ENCODE measurements at regions not wholly inside any gene's neighbourhood (a gene's known extent, or its start where the extent isn't known, plus 50 kb on each side); places are given as distances from the start of the nearest gene placed in this dataset.

DNA sequence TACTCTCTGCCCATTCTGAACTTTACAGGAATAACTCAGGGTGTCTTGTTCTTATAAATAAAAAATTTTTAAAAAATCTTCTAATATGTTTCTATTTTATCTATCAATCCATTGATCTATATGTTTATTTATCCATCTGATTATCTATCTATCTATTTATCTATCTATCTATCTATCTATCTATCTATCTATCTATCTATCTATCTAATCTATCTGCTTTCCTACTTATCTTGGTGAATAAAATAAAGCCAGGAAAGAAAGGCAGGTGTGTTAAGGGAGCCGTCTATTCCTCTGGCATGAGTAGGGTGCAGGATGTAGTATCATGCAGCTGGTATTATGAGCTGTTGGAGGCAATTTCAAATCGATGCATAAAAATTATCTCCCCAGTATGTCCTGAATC lies 153.0 kb downstream of the FOXA2 start:
- DNase-seq (ENCODE audit: low read depth) = no peak

GRCh38 chr20:22430746-22431168 lies 153.6 kb downstream of the FOXA2 start:
- no peak for DNase-seq (ENCODE audit: low read depth)

DNA sequence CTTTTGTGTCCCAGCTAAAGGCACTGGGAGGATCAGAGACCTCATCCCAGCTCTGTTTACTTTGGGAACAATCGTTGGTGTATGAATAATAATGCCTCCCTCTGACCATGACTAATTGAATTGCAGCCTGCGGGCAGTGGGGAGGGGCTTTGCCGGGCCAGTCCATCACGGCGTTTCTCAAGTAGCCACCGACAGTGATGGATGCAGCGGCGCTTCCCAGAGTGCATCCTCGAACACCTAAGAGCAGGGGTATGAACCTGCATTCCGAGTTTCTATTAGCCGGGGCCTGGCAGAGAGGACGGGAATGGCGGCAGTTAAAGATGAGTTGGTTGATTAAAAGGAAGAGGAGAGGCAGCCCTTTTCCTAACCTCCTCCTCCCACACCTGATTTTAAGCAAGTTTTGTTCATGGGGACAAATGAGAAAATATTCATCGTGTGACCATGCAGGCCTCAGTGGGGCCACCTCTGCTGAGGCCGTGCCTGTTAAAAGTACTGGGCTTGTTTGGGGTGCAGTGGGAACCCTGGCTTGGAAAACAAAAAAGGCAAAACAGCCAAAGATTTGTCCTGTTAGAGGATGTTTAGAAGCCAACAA lies 154.1 kb downstream of the FOXA2 start:
- DNase-seq (ENCODE audit: low read depth) = no peak

GRCh38 chr20:22429175-22430153 lies 154.9 kb downstream of the FOXA2 start:
- no peak for DNase-seq (ENCODE audit: low read depth)

DNA sequence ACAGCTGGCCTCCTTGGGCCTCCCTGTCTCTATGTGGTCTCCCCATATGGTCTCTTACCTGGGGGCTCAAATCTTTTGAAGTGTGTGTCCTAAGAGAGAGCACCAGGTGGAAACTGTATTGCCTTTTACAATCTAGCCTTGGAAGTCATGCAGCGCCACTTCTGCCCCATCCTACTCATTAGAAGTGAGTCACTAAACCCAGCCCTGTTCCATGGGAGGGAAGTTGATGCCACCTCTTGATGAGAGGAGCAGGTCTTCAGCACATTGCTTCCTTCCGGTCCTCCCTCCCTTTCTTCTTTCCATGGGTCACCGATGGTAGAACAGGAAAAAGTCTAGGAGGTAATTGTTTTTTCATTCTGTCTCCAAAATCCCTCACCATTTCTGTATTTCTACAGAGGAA lies 156.3 kb downstream of the FOXA2 start:
- no peak for DNase-seq (ENCODE audit: low read depth)

GRCh38 chr20:22426772-22427171 lies 157.6 kb downstream of the FOXA2 start:
- no peak for DNase-seq (ENCODE audit: low read depth)

- DNase-seq (ENCODE audit: low read depth) = no peak
Observed at GRCh38 chr20:22425344-22426295, 158.8 kb downstream of the FOXA2 start.

DNA sequence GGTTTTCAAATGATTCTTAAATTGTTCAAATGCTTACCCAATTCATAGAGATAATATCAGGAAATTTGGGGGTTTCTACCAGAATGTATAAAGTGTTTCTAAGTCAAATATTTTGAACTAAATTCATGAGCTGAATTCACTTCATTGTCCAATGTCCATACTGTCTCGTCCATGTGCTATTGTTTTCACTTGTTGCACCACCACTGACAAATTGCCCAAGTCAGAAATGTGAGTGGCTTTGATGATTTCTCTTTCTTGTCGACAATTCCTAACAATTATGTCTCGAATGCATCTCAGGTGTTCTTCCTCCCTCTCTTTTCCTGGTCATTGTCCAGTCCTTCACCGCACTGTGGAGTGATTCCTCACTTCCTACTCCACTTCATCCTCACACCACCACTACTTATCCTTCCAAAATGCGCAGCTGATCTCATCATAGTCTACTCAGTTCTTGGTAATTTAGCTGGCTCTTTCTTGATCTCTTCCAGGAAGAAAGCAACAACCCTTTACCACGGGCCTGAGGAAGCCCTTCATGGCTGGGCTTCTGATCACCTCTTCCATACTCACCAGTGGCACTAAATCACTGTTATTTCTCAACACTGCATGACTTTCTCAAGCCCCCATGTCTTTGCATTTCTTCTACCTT lies 161.1 kb downstream of the FOXA2 start:
- DNase-seq (ENCODE audit: low read depth) = no peak

- no peak for DNase-seq (ENCODE audit: low read depth)
Observed at GRCh38 chr20:22420116-22420598, 164.2 kb downstream of the FOXA2 start.

DNA sequence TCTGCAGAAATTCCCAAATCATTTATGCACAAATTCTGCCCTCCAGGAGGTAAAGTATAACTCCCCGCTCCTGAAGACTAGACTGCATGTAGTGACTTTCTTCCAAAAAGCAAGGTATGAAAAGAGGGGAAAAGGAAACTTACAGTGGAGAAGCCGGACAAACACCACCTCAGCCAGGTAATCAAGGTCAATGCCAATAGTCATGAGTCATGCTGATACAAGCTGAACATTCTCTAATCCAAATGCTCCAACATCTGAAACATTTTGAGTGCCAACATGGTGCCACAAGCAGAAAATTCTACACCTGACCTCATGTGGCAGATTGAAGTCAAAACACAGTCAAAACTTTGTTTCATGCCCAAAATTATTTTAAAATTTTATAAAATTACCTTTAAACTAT lies 165.6 kb downstream of the FOXA2 start:
- no peak for DNase-seq (ENCODE audit: low read depth)

DNA sequence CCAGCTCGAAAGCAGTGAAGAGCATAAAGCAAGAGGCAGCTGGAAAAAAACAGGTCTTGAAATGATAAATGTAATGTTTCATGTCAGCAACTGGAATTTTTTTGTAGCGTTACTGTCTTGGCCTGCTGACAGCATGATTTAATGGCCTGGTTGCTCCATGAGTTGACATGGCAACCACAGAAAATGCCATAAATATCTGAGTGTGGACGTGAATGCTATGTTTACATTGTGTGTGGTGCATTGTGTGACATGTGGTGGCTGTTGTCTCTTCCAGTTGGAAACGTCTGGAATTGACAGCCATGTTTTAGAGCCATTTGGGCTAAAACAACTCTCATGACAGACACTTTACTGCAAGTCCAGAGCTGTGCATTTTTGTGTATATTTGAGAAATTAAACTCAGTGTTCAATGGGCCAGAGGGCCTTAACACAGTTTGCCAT lies 170.0 kb downstream of the FOXA2 start:
- peak; percentile 25 for DNase-seq (ENCODE audit: low read depth)

GRCh38 chr20:22412977-22413868 lies 171.1 kb downstream of the FOXA2 start:
- DNase-seq (ENCODE audit: low read depth) = no peak

DNA sequence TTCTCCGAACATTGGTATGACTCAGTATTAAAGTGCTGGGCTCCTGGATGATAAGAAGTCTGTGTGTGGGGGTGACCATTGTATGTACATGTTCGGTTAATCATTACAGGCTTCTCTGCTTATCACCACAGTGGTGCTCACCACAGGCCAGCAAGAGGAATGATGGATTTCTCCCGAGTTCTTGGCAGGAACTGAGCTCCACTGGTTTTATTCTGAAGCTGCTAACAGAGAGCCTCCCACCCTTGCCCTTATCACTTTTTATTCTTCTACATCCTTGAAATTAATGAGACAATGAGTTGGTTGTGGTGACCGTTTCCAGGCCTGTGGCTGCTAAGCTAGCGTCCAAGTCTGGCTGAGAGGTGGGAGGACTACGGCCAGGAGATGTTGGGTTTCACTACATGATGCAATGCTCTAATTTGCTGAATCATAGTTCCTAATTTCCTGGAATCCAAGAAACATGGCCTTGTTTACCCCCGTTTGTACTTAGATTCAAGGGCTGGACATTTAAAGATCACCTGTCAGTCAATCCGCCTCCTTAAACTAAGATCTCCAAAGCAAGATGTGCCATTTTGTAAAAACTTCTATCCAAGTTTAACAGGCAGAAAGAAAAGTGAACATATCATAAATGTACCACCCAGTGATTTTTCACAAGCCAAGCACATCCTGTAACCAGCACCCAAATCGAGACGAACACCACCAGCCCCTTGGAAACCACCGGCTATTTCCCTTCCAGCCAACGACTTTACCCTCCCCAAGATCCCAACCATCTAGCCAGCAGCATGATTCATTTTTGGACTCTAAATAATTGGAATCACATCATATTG lies 172.5 kb downstream of the FOXA2 start:
- DNase-seq (ENCODE audit: low read depth) = peak; percentile 76

- no peak for DNase-seq (ENCODE audit: low read depth)
Observed at GRCh38 chr20:22411286-22411626, 173.1 kb downstream of the FOXA2 start.

- DNase-seq (ENCODE audit: low read depth) = no peak
Observed at GRCh38 chr20:22410556-22411130, 173.7 kb downstream of the FOXA2 start.

DNA sequence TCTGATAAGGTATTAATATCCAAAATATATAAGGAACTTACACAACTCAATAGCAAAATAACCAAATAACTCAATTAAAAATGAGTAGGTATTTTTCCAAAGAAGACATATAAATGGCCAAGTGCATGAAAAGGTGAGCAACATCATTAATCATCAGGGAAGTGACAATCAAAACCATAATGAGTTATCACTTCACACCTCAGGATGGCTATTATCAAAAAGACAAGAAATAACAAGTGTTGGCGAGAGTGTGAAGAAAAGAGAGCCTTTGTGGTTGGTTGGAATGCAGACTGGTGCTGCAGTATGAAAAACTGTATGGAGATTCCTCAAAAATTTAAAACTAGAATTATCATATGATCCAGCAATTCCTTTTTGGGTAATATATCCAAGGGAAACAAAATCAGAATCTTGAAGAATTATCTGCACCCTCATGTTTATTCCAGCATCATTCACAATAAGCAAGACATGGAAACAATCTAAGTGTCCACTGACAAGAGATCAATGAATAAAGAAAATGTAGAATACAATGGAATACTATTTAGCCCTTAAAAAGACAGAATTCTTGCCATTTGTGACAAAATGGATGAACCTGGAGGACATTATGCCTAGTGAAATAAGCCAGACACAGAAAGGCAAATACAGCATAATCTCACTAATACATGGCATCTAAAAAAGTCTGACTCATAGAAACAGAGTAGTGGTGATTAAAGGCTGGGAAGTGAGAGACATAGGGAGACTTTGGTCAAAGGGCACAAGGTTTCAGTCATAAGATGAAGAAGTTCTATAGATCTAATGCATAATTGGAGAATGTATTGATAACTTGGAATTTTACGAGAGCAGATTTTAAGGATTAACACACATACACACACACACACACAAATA lies 175.6 kb downstream of the FOXA2 start:
- no peak for DNase-seq (ENCODE audit: low read depth)

- DNase-seq (ENCODE audit: low read depth) = no peak
Observed at GRCh38 chr20:22407237-22408193, 176.9 kb downstream of the FOXA2 start.

Measured in stromal cell of bone marrow (primary cell).